Type B pancreatic cell (in vitro differentiated cells): ENCODE measurements at regions not wholly inside any gene's neighbourhood (a gene's known extent, or its start where the extent isn't known, plus 50 kb on each side); places are given as distances from the start of the nearest gene placed in this dataset.

Experiments used
- DNase-seq: peaks from one replicate; pipeline ENCODE4 v3.0.0; 2021; ENCODE audit warnings: mixed read lengths; ENCODE audit not compliant: unreplicated experiment; ENCODE audit errors: extremely low spot score
- H3K27ac Mint-ChIP-seq: 2 replicates; pipeline ENCODE4 v1.8.0; 2021; ENCODE audit warnings: mild to moderate bottlenecking, mixed read lengths
- H3K27me3 Mint-ChIP-seq: 2 replicates; pipeline ENCODE4 v1.8.0; 2021; ENCODE audit warnings: mixed read lengths
- H3K36me3 Mint-ChIP-seq: 2 replicates; pipeline ENCODE4 v1.8.0; 2021; ENCODE audit warnings: mixed read lengths
- H3K4me1 Mint-ChIP-seq: one replicate; pipeline ENCODE4 v1.8.0; 2021; ENCODE audit warnings: mixed read lengths; ENCODE audit not compliant: unreplicated experiment
- H3K4me3 Mint-ChIP-seq: 2 replicates; pipeline ENCODE4 v1.8.0; 2021; ENCODE audit warnings: mild to moderate bottlenecking, mixed read lengths
- H3K9me3 Mint-ChIP-seq: 2 replicates; pipeline ENCODE4 v1.8.0; 2021; ENCODE audit warnings: mixed read lengths
- TF ChIP-seq, protein P1 (sequence below): fragments of 200-600 bp; sonication (generic); conservative IDR thresholded peaks from 2 replicates; pipeline ENCODE4 v1.5.0; 2021; ENCODE audit warnings: antibody characterized with exemption, mild to moderate bottlenecking

DNA sequence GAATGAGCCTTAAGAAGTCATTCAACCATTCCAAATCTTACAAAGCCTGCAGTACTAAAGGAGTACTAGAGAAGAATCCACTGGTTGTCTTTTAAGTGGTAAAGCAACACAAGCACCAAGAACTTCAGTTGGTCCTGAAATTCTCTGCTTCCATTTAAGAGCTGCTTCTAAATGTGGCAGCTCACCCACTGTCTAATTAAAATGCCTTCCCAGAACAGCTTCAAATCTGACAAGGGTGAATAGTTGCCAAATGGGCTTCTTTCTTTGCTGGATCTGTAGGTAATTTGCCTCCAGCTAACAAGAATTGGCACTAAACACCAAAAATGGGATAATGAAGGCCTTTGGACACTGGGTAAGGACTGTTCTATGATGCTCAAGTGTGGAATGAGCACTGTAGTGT, 72.2 kb upstream of the NAP1L1 start:
- no peak for DNase-seq
- Mint-ChIP-seq H3K27me3 (no peaks in the 10 kb centered on the region), H3K27ac (no peak overlapping the region), H3K9me3 (no peaks in the 10 kb centered on the region), H3K4me3 (no peak overlapping the region), H3K4me1 (peaks cover 3% of the 10 kb centered on the region), H3K36me3 (no peaks in the 10 kb centered on the region)
- TF ChIP-seq, protein P1, sequence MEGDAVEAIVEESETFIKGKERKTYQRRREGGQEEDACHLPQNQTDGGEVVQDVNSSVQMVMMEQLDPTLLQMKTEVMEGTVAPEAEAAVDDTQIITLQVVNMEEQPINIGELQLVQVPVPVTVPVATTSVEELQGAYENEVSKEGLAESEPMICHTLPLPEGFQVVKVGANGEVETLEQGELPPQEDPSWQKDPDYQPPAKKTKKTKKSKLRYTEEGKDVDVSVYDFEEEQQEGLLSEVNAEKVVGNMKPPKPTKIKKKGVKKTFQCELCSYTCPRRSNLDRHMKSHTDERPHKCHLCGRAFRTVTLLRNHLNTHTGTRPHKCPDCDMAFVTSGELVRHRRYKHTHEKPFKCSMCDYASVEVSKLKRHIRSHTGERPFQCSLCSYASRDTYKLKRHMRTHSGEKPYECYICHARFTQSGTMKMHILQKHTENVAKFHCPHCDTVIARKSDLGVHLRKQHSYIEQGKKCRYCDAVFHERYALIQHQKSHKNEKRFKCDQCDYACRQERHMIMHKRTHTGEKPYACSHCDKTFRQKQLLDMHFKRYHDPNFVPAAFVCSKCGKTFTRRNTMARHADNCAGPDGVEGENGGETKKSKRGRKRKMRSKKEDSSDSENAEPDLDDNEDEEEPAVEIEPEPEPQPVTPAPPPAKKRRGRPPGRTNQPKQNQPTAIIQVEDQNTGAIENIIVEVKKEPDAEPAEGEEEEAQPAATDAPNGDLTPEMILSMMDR = no peak

DNA sequence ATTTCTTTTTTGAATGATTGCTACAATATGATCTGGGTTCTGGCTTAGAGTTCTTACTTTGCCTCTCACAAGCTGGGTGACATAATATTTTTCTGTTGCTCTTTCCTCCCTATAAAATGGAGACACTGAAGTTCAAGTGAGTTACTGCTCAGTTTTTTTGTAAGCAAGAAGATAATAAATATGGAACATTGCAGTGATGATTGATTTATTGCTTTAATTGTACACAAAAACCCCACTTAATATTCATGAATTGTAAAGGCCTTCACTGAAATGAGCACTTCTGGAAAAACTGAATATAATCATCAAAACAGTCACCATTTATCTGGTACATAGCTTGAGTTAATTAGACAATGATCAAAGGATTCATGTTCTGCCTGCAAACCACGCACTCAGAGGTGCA, 71.8 kb upstream of the NAP1L1 start:
- Mint-ChIP-seq H3K9me3 (no peaks in the 10 kb centered on the region), H3K27me3 (no peaks in the 10 kb centered on the region), H3K27ac (no peak overlapping the region), H3K4me1 (peaks cover 3% of the 10 kb centered on the region), H3K4me3 (no peak overlapping the region), H3K36me3 (no peaks in the 10 kb centered on the region)
- TF ChIP-seq, protein P1 = no peak
- DNase-seq = no peak

DNA sequence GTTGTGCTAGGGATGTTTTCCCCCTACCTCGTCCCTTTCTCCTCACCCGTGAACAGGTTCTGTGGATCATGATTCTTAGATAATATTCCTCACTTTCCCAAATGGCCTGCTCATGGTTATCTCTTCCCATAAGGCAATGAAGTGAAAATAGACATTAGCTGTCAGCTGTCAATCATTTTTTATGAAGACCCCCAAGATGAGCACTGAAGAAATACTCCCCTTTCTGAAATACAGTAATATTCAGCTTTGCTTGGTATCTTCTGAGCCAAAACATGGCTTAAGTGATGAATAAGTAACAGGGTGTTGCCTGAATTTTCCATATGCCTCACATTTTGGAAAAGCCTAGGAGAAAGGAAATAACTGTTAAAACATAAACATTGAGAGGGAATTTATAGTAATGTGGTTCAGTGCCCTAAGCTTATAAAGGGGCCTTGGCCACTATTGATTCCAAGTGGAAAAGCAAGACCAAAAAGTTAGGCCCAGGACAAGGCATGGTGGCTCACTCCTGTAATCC, 70.7 kb upstream of the NAP1L1 start:
- Mint-ChIP-seq H3K9me3 (no peaks in the 10 kb centered on the region), H3K4me1 (peaks cover 3% of the 10 kb centered on the region), H3K4me3 (no peak overlapping the region), H3K27me3 (no peaks in the 10 kb centered on the region), H3K36me3 (no peaks in the 10 kb centered on the region), H3K27ac (no peak overlapping the region)
- no peak for DNase-seq
- TF ChIP-seq, protein P1 = no peak

DNA sequence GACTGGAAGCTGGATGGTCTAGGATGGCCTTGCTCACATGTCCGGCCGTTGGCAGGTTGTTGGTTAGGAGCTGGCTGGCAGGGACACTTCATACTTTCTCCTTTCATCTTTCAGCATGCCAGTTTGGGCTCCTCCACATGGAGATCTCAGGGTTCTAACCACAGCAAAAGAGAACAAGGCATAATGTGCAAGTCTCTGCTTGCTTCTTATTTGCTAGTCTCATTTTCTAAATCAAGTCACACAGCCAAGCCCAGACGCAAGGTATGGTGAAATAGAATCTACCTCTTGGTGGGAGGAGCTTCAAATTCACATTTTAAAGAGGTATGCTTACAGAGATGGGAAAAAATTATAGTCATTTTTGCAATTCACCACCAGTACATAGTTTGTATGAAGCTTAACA, 69.1 kb upstream of the NAP1L1 start:
- TF ChIP-seq, protein P1 = no peak
- Mint-ChIP-seq H3K4me1 (peaks cover 2% of the 10 kb centered on the region), H3K4me3 (no peak overlapping the region), H3K27me3 (no peaks in the 10 kb centered on the region), H3K36me3 (no peaks in the 10 kb centered on the region), H3K27ac (no peak overlapping the region), H3K9me3 (no peaks in the 10 kb centered on the region)
- DNase-seq = no peak

DNA sequence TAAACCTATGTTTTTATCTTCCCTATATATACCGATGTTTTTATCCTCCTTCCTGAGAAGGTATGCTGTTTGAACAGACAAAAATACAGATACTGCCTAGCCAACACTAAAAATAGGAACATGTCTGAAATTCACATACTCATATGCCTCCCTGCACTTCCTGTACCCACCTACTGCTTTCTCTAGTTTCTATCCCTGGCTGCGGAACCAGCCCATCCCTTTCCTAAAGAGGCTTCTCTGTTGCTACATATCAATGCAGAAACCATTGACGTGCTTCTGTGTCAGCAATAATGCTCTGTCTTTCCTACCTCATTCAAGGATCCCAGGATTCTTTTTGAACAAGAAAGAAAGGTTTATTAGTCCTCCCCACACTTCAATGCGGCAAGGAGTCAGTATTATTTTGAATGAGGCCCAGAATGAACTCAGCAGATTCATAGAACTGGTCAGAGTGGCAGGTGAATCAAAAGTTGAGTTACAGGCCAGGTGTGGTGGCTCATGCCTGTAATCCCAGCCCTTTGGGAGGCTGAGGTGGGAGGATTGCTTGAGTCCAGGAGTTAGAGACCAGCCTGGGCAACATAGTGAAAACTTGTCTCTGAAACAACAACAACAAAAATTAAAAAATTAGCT, 67.8 kb upstream of the NAP1L1 start:
- no peak for DNase-seq
- H3K9me3 Mint-ChIP-seq = no peaks in the 10 kb centered on the region

More for the DNA sequence above, 67.8 kb upstream of the NAP1L1 start:
- Mint-ChIP-seq H3K4me3 (no peak overlapping the region), H3K27ac (no peak overlapping the region), H3K27me3 (no peaks in the 10 kb centered on the region), H3K36me3 (no peaks in the 10 kb centered on the region), H3K4me1 (no peaks in the 10 kb centered on the region)
- TF ChIP-seq, protein P1 = no peak
